GM19395 (cell line): ENCODE measurements at regions not wholly inside any gene's neighbourhood (a gene's known extent, or its start where the extent isn't known, plus 50 kb on each side); places are given as distances from the start of the nearest gene placed in this dataset.

Source experiments
- ATAC-seq: cut with Tn5 transposase; IDR thresholded peaks from one replicate; pipeline ENCODE4 v1.9.1; 2021; ENCODE audit warnings: mild to moderate bottlenecking, moderate library complexity; ENCODE audit not compliant: unreplicated experiment

DNA sequence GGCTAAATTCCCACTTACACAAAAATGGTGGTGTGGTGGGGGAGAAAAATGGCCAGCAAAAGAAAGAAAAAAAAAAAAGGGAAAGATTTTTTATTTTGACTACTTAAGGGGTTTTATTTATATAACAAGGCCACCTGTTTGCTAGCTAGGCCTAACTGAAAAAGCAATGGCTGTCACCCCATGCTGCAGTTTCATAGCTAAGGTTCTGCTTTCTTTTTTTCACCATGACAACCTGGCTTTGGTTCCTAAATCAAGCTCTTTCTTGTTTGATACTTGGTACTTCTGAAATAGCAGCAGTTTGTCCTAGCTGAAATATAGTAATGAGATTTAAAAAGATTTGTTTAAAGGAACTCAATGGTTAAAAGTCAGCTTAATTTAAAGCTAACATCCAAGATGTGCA, 433.2 kb upstream of the MEX3C start:
- ATAC-seq = no peak

DNA sequence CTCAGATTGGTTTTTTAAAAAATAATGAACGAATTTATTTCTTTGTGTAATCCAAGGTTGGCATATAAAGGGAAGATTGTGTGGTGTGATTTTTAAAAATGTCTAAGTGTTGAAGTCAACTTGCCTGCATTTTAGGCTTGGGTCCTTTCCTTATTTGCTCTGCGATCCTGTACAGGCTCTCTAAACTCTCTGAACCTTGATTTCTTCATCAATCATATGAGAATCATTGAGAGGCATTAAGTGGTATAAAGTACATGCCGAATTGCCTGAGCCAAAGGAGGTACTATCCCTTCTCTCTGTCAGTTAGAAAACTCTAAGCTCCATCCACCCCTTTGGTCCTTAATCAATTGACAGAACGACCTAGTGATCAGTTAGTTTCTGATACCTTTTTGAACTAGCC, 440.4 kb upstream of the MEX3C start:
- ATAC-seq = no peak

DNA sequence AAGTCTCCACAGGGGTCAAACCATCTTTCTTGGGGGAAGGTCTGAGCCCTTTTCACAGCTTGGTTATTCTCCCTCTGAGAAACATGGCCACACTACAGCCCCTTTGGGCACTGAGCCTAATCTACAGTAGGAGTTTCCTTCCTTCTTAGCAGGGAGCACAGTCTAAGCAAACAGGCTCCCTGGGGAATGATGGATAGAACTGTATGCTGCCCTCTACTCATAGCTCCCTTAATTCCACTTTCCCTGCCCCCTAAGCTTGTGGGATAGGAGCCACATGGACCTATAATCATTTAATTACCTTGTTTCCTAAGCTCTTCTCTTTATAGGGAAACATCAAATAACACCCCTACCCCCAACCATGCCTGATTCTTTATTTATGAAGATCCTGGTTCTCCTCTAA, 442.1 kb upstream of the MEX3C start:
- ATAC-seq = no peak

DNA sequence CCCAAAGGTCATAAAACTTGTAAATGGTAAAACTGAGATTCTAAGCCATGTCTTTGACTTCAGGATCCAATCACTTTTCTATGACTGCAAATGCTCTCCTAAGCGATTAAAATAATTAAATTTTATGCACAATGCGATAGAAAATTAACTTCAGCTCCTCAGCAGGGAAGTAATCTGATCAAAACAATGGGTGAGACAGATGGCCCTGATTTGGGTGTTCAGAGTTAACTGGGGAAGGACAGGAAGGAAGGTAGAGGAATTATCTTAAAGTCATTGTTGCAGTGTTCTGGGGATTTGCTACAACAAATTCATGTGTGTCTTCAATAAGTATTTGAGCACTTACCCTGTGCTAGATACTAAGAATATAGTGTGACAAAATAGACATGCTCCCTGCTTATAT, 446.0 kb upstream of the MEX3C start:
- no peak for ATAC-seq

DNA sequence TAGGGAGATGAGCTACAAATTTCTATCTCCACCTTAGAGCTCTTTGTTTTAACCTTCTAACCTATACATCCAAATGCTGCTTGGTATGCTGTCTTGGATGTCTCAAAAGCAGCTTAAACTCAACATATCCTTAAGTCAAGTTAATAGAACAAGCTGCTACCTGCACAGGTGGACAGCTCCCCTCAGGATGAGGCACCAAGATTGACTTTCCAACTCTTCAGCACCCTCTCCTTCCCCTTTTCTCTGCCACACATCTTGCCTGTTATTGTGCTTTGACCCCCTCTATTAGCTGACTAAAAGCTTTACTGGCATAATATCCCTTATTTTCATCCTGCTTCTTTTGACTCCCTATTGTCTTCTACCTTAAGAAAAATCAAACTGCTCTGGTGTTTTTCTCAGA, 448.1 kb upstream of the MEX3C start:
- no peak for ATAC-seq

DNA sequence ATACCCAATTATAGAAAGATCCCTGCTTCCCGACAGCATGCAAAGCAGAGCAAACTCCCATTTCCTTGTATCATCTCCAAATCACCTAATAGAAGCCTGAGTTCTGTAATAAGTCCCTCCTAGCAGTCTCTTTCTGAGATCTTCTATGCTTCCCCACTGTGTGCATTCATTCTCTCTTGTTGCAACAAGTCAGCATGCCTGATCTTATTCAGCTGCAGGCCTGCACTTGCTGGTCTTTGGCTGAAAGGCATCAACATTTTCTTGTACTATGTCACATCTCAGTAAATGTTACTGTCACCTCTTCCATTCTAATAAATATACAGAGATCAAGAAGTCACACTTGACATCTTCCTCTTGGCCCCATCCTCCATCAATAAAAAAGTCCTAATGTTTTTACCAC, 449.9 kb upstream of the MEX3C start:
- no peak for ATAC-seq

DNA sequence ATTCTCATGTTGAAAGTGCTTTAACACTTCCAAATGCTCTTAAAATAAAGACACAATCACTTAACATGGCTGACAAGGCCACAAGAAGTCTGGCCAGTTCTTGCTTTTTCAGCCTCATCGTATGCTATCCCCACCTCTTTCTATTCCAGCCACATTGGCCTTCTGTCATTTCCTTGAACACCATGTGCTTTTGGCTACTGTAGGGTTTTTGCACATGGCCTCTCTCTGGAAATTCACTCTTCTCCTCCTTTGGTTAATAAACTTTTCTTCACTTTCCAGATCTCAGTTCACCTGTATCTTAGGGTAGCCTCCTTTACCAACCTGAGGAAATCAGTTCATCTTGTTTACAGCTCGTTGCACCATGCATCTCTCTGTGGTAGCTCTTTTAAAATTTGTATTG, 450.5 kb upstream of the MEX3C start:
- no peak for ATAC-seq

DNA sequence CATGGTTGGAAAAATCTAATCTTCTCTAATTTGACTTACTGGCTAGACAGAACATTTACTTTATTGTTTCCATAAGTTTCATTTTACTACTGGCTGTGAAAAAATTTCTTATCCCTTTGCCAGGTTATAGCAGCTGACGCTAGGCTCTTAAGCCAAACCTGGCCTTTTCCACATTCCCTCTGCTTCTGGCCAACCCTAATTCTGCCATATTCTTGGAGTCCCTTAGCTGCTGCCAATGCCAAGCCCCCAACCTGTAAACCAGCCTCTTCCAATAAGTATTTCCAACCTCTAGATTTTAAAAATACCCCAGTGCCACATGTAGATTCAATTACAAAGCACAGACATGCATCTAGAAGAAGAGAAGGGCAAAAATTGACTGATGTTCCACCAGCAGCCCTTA, 452.3 kb upstream of the MEX3C start:
- ATAC-seq = no peak

DNA sequence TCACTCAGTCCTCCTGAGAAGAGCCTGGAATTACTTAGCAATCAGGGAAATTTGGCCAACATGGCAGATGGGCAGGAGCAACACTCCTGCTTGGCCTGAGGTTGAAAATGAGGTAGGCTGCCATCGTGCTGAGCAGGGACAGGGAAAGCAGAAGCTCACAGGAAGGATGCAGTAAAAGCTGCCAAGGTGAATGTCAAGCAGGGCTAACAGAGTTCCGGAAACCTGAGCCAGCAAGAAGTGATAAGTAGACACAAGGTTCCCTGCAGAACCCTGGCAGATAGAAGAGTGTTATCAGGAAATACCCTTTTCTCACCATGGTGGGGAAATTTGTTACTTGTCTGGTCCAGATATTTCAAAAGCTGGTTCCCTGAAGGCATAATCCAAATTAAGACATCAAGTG, 454.3 kb upstream of the MEX3C start:
- no peak for ATAC-seq

DNA sequence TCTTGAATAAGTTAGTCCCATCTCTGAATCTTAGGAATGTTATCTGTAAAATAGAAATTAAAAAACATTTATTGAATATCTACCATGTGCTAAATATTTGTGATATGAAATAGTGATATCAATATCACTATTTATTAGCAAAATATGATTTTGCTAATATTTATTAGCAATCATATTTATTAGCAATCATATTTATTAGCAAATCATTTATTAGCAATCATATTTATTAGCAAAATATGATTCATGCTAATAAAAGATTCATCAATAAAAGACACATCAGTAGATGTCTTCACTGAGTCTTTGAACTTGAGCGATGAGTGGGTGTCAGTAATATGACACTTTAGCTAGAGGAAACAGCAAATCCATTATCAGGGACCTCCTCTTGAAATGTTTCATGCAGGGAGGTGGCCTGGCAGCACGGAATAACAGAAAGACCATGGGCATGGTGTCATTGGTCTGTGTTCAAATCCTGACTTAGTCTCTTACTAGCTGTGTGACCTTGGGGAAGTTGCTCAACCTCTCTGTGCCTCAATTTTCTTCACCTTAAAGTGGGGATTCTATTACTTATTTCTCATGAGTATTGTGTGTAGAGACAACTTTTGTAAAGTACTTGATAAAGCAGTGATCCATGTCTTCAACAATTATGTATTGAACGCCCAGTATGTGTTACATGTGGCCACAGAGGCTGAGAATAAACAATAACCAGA, 456.2 kb upstream of the MEX3C start:
- no peak for ATAC-seq

DNA sequence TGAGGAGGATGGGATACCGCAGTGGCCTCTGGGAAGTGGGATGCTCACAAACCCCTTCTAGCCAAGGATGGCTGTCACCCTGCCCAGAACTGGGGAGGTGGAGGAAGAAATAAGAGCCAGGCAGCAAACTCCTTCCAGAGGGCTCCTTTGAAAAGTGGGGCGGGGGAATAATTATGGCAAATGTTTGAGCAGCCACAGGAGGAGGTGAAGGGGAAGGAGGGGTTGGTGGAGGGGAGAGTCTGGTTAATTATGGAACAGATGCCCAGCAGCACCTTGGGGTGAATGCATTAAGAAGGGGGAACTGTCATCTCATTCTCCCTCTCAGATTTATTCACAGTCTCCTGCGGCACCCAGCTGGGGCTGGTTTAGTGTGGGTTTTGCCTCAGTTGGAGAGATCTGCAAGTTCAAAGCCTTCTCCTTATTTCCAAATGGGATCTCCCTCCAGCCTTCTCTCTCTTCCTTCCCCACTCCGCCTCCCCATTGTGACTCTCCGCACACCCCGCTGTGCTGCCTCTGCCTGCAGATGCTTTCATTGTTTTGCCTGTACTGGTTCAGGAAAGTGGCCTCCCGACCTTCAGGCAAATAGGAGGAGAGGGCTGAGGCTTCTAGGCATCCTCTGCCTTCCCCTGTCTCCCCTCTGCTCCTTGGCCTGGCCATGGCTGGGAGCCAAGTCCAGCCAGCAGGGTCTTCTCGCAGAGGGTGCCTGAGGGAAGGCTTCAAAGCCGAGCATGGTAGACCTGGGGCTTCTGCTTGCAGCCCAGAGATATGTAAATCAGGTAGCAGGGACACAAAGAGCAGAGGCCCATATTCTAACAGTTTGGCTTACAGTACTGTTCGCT, 457.2 kb upstream of the MEX3C start:
- peak; percentile 80 for ATAC-seq

DNA sequence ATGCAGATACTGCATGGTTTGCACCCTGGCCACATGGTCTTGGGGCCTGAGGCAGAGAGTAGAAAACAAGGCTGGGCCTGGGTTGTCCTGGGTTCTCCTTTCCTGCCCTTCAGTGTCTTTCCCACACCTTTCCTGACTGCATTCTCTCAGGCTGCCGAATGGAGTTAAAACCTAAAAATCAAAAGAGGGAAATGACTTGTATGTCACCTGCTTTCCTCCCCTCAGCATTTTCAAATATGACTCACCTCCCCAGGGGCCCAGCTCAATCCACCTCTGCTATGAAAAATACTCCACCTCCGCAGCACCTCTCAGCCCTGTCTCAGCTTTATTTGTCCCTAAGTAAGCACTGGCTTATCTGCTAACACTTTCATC, 457.8 kb upstream of the MEX3C start:
- peak; percentile 92 for ATAC-seq

DNA sequence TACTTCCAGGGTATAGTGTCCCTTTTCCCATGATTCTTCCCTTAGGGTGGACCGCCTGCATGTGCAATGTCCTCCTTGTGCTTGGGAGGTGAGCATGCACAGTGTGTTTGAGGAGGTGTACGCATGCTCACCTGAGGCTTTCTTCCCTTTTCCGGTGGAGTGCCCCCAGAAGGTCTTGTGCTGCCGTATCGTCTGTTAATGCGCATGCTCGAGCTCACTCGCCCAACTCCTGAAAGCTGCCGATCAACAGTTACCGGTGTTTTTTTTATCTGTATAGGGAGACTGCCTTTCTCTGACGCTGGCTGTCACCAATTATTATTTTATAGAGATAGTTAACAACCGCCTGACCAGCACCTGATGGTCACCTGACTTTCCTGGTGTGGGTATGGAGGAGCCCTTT, 458.8 kb upstream of the MEX3C start:
- ATAC-seq = no peak

DNA sequence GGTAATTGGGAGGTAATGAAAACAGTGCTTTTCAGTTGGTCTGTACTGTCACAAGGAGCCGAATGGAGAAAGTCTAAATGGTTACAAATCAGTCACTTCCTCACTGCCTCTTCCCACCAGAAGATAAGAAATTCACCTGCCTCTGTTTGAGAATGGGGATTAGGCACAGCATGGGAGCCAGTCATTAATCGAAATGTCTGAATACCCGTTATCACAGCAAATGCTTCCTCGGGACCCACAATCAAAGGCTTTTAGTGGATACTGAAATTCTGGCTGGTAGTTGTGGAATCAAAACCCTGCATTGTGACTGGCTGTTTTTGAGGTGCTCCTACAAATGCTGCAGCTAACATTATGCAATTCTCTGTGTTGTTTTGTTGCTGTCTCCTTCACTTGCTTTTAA, 461.0 kb upstream of the MEX3C start:
- no peak for ATAC-seq

DNA sequence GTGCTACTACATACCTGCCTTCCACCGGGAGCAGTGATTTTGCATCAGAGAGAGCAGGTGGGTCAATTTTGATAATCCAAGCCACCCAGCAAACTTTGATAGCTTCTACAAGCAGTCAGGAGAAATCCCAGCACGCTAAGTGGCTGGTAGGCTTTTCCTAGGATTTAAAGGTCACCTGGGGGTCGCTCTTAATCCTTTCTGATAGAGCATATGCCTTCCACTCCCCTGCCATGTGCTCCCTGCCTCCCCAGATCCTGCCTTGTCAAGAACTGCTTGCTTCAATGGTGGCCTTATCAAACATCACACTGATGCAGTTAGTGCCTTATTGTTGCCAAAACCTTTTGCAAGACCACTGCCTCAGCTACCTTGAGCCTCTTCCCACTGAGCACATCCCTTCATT, 462.3 kb upstream of the MEX3C start:
- ATAC-seq = no peak

DNA sequence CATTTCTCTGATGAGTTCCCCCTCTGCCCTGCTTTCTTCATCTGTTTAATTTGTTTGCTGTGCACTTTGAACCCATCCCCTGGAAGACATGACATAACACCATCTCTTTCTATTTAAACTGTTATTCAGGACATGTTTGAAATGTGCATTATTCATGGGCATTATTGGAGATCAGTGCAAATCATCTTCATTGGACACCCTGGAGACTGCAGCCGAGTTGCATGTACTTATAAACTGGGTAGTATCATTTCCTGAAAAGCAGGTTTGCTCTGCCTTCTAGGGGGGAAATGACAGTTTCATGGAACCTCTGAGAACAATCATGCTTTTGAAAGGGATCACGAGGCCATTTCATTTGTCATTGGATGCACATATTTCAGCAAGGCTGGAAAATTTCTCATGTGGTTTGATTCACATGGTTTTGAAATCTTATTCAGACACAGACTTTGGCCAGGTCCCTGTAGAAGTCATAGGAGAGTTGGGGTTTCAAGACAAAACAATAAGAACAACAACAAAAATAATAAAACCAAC, 462.8 kb upstream of the MEX3C start:
- no peak for ATAC-seq

DNA sequence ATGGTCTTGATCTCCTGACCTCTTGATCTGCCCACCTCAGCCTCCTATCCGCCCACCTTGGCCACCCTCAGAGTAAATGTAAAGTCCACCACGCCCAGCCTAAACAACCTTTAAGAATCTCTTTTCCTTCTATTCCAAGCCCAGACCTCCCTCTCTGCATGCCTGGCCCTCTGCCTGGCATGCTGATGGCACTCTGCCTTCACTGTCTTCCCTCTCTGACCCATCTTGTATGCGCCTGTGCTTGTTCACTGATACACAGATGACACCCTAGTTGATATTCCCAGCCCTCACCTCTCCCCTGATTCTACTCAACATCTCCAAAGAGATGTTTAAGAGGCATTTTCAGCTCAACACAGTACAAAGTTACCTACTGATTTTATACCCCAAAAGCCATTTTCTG, 466.8 kb upstream of the MEX3C start:
- ATAC-seq = no peak

DNA sequence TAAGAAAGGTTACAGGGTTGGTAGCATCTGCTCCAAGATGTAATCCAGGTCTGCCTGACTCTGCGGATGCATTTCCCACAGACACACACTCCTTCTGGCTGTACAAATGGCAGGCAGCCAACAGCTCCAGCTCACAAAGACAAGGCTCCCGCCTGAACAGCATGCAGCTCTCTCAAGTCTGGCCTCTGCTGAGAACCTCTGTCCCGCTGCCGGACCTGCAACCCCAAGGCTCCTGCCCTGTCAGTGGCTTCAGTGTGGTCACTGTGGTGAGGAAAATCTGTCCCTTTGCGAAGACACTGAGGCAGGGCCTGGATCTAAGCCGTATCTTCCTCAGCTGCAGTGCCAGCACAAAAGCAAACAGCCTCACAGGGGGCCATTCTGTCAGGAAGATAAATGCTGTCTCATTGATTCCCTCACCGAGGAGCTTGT, 469.3 kb upstream of the MEX3C start:
- ATAC-seq = no peak

DNA sequence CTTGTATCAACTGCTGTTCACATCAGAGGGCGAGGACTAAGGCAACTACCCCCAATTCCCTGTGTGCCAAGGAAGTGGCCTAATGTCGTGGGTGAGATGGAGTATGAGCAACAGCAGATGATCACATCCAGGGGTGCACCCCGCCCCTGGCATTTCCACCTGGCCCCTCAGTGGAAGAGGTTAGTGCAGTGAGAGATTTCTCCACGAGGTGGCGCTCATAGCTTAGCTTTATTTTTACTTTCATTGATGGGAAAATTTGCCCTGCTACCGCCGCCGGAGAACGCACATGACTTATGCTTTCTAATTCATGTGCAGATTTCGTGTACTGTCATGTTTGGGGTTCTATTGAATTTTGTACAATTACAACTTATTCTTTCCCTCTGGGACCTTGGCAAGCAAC, 470.6 kb upstream of the MEX3C start:
- ATAC-seq = peak; percentile 75

DNA sequence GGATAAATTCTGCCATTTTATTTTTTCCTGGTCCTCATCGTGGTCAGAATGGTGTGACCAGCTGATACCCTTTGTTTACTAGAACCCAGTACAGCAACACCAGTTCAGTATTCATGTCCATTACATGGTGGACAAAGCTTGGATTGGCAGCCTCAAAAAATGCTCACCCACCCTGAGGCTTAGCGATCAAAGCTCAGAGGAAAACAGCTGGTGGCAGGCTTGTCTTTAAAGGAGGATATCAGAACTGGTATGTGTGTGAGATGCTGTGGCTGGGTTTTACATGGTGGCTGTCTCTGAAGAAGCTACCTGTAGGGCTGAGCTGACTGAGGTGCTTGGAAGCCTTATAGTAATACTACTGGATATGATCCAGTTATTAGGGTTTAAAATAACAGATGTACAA, 471.1 kb upstream of the MEX3C start:
- no peak for ATAC-seq

DNA sequence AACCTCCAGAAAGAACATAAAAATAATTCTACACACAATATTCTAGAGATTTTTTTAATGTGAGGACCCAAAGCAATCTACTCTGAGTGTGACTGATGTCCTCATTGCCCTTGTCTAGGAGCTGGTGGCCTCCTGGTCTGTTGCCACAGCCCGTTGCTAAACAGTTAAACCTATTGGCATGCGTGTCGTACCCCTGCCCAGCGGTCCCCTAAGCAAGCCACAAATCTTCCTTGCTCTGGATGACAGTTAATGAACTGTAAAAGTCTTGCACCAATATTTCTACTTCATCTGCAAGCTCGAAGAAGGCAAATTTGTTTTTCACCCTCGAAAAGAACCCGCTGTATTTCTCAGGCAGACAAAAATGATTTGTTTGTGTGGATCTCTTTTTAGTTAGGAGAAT, 489.1 kb upstream of the MEX3C start:
- ATAC-seq = no peak

DNA sequence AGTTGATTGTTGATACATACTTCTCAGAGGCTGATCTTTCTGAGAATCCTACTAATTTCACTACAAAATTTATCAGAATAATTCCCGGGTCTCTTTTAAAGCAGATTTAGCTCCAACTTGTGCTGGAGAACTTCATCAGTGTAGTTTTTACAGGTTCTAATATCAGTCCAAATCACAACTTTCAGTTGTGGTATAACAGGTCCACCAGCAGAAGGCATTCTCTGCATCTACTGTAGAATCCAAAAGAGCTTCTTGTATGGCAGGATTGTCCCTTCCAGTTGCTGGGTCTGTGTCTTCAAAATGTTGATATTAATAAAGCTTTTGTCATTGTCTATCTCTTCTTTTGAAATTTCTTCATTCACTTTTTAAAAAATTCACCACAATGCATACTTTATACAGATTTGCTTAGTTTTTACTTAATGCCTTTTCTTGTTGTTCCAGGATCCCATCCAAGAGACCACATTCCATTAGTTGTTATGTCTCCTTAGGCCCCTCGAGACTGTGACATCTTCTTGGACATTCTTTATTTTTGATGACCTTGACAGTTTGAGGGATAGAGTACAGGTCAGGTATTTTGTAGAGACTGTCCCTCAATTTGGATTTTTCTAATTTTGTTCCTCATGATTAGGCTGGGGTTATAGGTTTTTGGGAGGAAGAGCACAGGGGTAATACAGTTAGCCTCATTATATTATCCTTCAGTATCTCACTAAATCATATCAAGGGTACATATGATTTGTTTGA, 490.5 kb upstream of the MEX3C start:
- ATAC-seq = no peak
